ENCODE measurements at regions not wholly inside any gene's neighbourhood (a gene's known extent, or its start where the extent isn't known, plus 50 kb on each side); places are given as distances from the start of the nearest gene placed in this dataset.
"Not testable (repeated sequence)": the region's sequence is repeated elsewhere in the genome, so short reads cannot be mapped to it uniquely, and the experiment has no call there.

DNA sequence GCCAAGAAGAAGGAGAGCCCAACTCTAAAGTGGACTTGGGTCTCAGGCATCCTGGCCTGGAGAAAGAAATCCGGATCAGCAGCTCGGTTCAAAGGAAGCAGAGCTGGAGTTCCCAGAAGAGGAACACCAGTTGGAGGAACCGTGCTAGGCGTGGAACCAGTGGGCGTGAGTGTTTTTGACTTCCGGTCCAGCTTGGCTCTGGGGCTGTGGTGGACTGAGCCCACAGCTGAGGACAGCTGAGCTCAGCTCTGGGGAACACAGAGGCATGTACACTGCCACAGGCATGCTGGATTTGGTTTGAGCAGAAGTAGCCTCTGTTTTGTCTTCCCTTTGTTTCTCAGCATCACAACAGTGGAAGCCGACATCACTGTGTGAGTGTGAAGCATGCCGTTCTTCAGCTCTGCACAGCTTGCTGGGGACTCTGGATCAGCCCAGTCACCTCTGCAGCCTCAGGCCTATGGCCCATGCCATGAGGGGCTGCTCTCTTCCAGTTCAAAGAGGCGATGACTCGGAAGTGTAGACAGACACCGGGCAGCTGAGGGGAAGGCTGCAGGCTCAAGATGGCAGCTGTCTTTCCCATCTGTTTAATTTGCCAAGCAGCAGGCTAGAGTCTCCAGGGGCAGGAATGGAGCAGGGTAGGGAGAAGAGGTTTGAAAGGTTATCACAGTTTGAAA, 185.8 kb upstream of the UBE3A start:
- no peak for DNase-seq

DNA sequence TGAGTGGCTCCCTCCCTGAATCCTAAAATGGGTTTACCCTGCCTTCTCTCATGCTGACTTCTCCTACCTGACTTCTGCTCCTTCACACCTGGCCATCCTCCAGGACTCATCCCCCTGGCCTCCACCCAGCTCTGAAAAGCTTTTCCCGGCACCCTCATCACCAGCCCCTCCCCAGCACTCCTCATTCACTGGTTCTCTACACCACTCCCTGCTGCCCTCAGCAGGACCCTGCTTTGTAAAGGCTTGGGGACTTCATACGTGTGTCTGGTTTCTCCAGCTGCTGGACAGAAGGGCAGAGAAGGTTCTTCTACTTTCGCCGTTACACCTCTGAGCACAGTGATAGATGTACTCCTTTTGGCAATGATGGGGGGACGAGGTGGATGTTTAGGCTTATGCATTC, 184.9 kb upstream of the UBE3A start:
- DNase-seq: no peak

DNA sequence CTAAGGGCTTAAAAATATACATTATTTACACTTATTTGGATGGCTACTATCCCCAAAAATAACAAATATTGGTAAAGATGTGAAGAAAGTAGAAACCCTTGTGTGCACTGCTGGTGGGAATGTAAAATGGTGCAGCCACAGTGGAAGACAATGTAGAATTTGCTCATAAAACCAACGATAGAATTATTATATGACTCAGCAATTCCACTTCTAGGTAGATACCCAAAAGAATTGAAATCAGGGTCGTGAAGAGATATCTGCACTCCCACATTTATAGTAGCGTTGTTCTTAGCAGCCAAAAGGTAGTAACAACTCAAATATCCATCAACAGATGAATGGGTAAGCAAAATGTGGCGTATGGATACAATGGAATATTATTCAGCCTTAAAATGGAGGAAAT, 181.6 kb upstream of the UBE3A start:
- DNase-seq: no peak

DNA sequence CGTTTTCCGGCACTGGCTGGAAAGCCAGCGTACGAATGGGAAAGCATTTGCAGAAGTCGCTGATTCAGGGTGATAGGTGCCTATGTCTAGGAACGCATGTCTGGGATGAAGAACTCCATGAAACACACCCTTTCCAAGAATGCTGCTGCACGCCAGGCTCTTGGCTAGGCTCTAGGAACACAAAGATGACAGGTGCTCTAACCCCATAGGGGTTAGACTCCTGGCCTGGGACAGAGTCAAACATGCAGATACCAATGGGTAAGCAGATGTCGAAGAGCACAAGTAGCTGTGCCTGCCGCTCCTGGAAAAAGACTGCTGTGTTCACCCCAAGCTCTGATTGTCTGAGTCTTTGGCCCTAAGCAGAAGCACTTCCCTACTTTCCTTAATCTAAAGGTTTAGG, 180.9 kb upstream of the UBE3A start:
- no peak for DNase-seq

DNA sequence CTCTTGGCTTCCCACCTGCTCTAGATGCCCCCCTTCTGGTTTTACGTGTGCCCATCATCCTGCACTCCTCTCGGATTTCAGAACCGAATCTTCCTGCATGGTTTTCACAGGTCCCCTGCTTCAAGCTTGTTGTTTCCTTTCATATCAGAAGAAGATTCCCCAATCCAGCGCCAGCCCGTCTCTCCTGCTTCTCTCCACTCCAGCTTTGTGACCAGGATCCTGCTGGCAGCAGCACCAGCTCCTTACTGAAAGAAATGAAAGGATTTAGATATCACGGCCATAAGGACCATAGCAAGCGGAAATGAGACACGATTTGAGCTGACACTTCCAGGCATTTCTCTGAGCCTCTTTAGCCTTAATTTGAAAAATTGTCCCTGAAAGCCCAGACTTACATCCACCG, 180.3 kb upstream of the UBE3A start:
- DNase-seq: no peak

DNA sequence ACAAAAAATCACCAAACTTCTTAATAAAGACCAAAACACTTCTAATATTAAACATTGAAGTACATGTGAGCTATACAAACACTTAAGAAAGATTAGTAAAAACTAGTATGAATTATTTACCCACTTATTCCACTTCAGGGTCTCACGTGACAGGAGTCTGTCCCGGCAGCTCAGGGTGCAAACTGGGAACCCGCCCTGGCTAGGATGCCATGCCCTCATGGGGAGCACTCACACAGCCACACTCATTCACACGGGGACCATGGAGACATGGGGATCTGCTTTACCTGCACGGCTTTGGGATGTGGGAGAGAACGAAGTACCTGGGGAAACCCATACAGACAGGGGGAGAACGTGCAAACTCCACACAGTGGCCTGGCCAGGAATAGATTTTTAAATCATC, 179.3 kb upstream of the UBE3A start:
- DNase-seq: no peak

DNA sequence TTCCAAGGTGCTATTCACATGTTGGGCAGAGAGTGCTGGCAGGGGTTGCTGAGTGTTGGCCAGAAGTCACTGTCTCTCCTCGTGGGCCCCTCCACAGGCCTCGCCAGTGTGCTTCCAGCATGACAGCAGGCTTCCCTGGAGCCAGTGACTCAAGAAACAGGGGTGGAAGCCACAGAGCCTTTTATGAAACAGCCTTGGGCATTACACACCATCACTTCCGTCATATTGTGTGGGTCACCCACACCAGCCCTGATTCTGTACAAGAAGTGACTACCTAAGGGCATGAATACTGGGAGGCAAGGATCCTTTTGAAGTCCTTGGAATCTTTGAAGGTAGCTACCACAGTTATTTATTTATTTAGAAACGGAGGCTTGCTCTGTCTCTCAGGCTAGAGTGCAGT, 177.6 kb upstream of the UBE3A start:
- DNase-seq: no peak

DNA sequence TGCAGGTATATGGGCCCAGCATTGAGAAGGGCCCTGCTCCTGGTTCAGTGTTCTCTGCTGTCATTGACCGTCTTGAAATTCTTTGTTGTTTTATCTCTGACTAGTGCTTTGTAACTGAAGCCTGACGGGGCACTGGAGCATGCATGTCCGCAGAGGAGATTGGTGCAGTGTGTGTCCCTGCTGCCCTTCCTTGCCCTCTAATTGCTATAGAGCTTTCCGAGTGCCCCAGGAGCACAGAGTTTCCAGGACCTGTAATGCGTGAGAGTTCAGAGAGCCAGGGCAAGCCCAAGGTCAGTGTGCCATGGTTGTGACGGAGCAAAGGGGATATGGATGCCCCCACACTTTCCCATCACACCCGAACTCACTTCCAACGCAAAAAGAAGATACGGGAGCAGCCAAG, 174.3 kb upstream of the UBE3A start:
- no peak for DNase-seq

DNA sequence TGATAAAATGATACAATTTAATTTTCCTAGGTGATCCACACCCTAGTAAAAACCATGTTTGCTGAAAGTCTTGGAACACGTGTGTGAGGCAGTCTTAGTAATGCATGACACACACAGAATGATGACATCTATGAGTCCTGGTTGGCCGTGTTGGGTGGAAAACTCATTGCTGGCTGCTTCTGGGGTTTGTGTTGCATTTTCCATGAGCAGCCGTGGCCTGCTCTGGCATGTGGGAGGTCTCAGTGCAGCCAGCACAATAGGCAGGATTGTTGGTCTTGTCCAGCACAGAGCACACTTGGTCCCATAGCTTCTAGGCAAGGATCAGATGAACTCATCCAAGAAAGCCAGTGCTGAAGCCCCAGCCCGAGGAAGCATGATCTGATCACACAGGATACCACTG, 172.8 kb upstream of the UBE3A start:
- DNase-seq: no peak

DNA sequence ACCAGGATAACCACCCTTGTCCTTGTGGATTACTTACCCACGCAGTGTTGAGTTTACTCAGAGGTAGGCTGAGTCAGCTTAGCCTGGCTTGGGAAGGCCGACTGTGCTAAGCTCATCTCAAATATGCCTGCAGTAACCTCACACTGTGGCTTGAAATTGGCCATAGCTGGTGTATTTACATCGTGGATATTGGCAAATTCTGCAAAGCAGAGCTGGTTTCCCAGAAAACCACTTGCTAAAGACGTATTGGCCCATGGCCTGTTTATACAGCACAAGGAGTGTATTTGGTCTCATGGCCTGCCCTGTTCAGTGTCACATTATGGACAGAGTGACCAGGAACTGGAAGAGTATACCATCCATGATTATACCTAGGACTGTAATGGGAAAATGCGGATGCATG, 170.5 kb upstream of the UBE3A start:
- no peak for DNase-seq

DNA sequence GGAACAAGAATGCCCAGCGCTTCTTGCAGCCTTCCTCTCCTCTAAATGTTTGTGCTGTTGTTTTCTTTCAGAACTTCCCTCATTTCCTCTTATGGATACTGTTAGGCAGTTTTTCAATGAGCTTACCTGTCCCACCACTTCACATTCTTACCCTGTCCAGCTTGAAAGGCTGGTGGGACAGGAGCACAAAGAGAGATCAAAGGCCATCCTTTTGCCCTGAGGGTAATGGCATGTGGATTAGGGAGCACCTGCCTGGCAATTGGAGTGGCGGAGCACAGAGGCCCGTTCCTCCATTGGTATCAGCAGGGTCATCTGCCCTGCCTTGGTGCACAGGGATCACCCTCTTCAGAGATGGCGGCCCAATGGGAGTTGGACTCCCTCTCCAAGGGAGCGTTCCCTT, 170.1 kb upstream of the UBE3A start:
- no peak for DNase-seq

DNA sequence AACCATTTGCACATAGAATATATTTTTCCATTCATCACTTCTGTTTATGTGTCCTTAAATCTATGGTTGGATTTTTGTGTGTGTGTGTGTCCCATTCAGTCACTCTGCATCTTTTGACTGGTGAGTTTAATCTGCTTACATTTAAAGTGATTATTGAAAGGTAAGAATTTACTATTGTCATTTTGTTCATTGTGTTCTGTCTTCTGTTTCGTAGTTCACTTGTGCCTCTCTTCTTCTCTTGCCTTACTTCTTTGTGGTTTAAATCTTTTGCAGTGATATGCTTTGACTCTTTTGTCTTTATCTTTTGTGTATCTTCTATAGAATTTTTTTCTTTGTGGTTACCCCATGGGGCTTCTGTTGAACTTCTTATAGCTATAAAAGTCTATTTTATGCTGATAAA, 166.3 kb upstream of the UBE3A start:
- DNase-seq: no peak

DNA sequence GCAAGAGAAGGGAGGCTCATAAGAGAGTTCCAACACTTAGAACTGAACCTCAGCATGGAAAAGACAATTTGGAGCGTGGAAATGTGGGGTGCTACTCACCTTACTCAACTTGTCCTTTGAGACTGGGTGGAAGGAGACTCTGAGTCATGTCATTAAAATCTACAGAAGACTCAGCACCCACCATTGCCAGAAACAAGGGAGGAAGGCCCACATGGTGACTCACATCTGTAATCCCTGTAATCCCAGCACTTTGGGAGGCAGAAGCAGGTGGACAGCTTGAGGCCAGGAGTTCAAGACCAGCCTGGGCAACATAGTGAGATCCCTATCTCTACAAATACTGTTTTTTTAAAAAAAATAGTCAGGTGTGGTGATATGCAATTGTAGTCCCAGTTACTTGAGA, 161.9 kb upstream of the UBE3A start:
- DNase-seq: no peak

DNA sequence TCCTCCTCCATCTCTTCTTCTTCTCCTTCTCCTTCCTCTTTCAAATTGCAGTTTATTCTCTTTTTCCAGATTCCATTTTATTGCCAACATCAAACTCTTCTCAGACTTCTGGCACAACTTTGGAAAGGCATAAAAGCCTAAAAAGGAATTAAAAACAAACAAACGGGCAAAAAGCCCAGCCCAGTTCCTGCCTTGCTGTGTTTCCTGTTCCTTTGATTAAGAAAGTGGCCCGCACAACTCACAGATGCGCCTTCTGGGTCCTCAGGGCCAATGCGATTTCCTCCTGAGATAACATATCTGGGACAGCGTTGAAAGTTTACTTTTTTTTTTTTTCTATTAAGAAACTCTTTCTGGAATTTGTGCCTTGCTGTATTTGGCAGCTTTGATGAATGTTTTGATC, 158.7 kb upstream of the UBE3A start:
- no peak for DNase-seq

DNA sequence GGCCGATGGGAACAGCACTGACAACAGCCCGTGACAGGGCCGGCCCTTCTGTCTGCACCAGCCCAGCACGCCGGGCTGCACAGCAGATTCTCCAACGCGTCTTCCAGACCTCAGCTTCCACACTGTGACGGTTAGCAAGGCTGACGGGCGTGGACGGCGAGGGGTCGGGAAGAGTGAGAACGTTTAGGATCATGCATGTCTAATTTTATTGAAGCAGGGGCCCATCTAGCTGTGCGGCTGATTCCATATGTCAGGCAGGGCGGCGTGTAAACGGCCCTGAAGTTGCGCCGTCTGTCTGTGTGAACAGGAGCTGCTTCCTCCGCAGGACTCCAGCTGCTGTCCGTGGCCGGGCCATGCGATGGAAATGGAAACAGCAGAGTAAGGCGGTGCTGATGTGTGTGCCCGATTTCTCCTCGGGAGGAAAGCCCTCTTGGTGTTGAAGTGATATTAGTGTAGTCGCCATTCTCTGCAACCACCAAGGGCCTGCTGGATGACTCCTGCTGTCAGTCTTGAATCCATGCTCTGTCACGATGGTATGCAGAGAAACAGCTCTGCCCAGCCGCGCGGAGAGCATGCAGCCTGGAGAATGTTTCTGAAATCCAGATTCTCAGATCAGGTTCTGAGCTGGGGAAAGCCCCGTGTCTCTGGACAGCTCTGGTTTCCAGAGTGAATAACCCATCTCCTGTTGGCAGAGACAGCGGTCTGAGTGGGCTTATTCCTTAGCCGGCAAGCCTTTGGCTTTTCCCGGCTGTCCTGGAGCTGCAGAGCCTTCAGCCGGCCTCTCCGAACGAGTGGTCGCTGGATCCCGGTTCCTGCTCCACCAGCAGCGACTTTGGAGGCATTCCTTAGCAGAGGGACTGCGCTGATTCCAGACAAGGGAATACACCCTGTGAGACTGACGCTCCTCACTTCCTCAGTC, 158.1 kb upstream of the UBE3A start:
- no peak for DNase-seq

DNA sequence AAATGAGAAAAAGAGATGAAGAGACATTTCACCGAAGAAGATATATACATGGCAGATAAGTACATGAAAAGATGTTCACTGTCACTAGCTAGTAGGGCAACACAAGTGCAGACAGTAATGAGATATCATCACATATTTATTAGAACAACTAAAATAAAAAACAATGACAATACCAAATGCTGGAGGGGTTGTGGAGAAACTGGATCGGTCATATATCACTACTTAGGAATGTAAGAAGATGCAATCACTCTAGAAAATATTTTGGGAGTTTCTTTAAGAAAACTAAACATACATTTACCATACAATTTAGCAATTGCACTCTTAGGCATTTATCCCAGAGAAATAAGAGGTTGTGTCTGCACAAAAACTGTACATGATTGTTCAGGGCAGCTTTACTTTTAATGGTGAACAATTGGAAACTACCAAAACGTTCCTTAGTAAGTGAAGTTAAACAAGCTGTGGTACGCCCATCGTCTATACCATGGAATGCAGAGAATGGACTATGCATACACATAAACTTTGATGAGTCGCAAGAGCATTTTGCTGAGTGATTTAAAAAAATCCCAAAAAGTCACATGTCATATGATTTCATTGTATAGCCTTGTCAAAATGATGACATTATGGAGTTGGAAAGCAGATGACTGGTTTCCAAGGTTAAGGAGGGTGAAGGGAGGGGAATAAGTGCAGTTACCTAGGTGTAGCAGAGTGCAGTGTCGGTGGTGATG, 149.0 kb upstream of the UBE3A start:
- no peak for DNase-seq

DNA sequence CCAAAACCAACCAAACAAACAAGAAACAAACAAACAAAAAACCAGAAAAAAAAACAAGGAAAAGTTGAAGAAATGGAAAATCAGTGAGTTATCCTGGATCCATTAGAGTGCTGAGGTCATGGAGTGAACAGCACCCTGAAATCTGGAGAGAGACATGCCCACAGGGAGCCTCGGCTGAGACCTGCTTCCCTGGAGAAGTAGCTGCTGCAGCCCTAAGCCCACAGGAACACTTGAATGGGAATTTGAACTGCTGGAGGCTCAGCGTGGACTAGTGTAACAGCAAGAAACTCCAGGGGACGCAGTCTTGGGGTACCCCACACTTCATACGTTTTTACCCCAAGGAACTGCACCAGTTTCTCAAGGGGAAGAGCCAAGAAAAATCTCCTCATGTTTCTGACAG, 144.1 kb upstream of the UBE3A start:
- no peak for DNase-seq

DNA sequence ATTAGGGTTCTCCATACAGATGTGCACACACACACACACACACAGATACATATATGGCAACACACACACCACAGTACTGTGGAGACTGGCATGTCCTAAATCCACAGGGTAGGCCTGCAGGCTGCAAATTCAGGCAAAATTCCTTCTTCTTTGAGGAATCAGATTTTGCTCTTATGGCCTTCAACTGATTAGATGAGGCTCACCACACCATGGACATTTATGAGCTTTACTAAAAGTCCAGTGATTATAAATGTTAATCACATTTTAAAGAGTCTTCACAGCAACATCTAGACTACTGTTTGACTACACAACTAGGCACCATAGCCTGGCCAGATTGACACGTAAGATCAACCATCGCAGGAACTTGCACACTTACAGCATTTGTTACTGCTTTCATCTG, 140.3 kb upstream of the UBE3A start:
- no peak for DNase-seq

DNA sequence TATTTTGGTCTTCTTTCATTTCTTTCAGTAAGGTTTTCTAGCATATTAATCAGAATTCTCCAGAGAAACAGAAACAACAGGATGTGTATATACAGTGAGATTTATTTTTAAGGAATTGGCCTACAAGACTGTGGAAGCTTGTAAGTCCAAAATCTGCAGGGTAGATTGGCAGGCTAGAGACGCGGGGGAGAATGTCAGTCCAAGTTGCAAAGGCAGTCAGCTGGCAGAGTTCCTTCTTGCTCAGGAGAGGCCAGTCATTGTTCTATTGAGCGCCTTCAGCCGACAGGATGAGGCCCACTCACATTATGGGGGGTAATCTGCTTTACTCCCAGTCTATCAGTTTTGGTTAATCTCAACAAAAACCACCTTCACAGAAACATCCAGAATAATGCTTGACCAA, 133.4 kb upstream of the UBE3A start:
- no peak for DNase-seq

DNA sequence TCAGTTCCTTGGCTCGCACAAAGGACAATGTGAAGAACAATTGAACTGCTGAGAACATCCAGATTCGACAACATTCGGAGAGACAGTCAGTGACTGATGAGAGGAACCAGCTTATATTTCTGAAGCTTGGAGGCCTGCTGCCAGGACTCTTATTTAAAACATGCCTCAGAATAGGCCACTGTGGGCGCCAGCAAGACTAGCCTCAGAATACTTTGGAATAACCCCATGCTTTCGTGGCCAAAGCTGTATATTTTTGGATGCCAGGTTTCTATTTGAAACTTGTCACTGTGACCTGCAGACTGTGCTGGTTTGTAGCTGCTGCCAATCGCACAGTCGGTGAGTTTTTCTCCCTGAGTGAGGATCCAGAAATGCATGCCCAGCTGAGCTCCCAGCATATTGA, 129.9 kb upstream of the UBE3A start:
- DNase-seq: no peak

DNA sequence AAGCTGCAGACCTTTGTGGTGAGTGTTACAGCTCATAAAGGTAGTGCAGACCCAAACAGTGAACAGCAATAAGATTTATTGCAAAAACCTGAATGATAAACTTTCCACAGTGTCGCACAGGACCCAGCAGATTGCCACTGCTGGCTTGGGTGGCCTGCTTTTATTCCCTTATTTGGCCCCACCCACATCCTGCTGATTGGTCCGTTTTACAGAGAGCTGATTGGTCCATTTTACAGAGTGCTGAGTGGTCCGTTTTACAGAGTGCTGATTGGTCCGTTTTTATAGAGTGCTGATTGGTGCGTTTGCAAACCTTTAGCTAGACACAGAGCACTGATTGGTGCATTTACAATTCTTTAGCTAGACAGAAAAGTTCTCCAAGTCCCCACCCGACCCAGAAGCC, 127.7 kb upstream of the UBE3A start:
- not testable (repeated sequence) for DNase-seq

DNA sequence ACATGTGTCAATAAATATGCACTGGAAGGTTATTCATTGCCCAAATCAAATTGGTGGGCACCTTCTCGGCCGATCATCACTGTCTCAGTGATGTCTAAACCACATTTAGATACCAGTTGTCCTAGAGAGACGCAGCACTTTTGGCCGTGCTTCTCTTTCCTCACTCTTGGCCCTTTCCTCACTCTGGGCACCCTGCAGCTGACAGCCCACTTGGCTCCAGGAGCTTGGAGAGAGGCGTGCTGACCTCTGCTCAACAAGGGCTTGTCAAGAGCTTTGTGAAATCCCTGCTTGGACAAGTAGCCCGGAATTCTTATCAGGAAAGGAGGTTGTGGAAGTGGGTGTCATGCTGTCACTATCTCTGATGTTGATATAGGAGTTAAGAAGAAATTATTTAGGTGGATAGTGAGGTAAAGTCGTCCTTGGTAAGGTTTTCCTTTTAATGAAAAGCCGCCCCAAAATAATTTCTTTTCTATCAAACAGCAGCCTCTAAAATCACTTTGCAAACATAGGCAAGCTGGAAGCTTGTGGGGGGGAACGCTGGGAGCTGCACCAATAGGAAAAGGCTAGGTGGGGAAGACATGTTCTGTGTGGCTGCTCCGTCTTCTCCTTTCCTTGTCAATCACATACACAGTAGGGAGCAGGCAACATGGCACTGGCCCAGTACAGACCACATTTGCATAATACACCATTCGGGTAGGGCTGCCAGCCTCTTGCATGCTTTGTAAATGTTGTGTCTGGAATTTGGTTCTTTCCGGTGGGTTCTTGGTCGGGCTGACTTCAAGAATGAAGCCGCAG, 126.8 kb upstream of the UBE3A start:
- DNase-seq: no peak

DNA sequence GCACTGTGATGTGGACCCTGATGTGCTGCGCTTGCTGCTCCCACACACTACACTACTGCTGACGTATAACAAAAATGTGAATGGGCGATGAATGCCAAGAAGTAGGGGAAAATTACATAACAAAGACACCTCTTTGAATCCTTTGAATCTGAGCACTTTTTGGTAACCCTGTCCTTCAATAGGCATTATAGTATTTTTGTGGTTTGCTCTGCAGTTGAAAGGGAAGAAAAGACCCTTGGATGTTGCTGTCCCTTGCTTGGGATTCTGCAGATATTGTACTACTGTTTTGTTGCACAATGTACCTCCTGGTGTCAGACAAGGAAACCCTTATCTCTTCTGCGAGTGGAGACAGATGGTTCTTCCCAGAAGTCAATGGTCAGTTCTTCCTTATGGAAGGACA, 124.8 kb upstream of the UBE3A start:
- DNase-seq: no peak
